ENCODE measurements at regions not wholly inside any gene's neighbourhood (a gene's known extent, or its start where the extent isn't known, plus 50 kb on each side); places are given as distances from the start of the nearest gene placed in this dataset.

- H3K9me3 Mint-ChIP-seq (ENCODE audit: unreplicated experiment): peaks cover 12% of the 10 kb centered on the region
- H3K4me3 Mint-ChIP-seq (ENCODE audit: unreplicated experiment): no peak overlapping the region
- no peak for DNase-seq (ENCODE audit: extremely low spot score, unreplicated experiment)
- no peak overlapping the region for H3K27ac Mint-ChIP-seq (ENCODE audit: unreplicated experiment)
- H3K27me3 Mint-ChIP-seq (ENCODE audit: unreplicated experiment): no peaks in the 10 kb centered on the region
- no peak for TF ChIP-seq CTCF (IDR thresholded peaks at IDR 0.05)
- no peaks in the 10 kb centered on the region for H3K4me1 Mint-ChIP-seq (ENCODE audit: unreplicated experiment)
- no peaks in the 10 kb centered on the region for H3K36me3 Mint-ChIP-seq (ENCODE audit: unreplicated experiment)
Measured at GRCh38 chr10:56943221-56943755, 582.2 kb upstream of the ZWINT start.

- no peak for TF ChIP-seq CTCF (IDR thresholded peaks at IDR 0.05)
- no peak for DNase-seq (ENCODE audit: extremely low spot score, unreplicated experiment)
- Mint-ChIP-seq H3K4me3 (ENCODE audit: unreplicated experiment) (no peak overlapping the region), H3K36me3 (ENCODE audit: unreplicated experiment) (no peaks in the 10 kb centered on the region), H3K27me3 (ENCODE audit: unreplicated experiment) (no peaks in the 10 kb centered on the region), H3K9me3 (ENCODE audit: unreplicated experiment) (peaks cover 18% of the 10 kb centered on the region), H3K4me1 (ENCODE audit: unreplicated experiment) (no peaks in the 10 kb centered on the region), H3K27ac (ENCODE audit: unreplicated experiment) (no peak overlapping the region)
Measured at GRCh38 chr10:56934515-56934914, 573.5 kb upstream of the ZWINT start.

GRCh38 chr10:56928714-56929113 lies 567.7 kb upstream of the ZWINT start:
- Mint-ChIP-seq H3K27ac (ENCODE audit: unreplicated experiment) (no peak overlapping the region), H3K27me3 (ENCODE audit: unreplicated experiment) (no peaks in the 10 kb centered on the region), H3K36me3 (ENCODE audit: unreplicated experiment) (no peaks in the 10 kb centered on the region), H3K9me3 (ENCODE audit: unreplicated experiment) (peaks cover 23% of the 10 kb centered on the region), H3K4me1 (ENCODE audit: unreplicated experiment) (no peaks in the 10 kb centered on the region), H3K4me3 (ENCODE audit: unreplicated experiment) (no peak overlapping the region)
- no peak for TF ChIP-seq CTCF (IDR thresholded peaks at IDR 0.05)
- no peak for DNase-seq (ENCODE audit: extremely low spot score, unreplicated experiment)

GRCh38 chr10:56927701-56928100 lies 566.6 kb upstream of the ZWINT start:
- Mint-ChIP-seq H3K9me3 (ENCODE audit: unreplicated experiment) (peaks cover 26% of the 10 kb centered on the region), H3K36me3 (ENCODE audit: unreplicated experiment) (no peaks in the 10 kb centered on the region), H3K27ac (ENCODE audit: unreplicated experiment) (no peak overlapping the region), H3K4me3 (ENCODE audit: unreplicated experiment) (no peak overlapping the region), H3K4me1 (ENCODE audit: unreplicated experiment) (no peaks in the 10 kb centered on the region), H3K27me3 (ENCODE audit: unreplicated experiment) (no peaks in the 10 kb centered on the region)
- no peak for DNase-seq (ENCODE audit: extremely low spot score, unreplicated experiment)
- no peak for TF ChIP-seq CTCF (IDR thresholded peaks at IDR 0.05)

- TF ChIP-seq CTCF (IDR thresholded peaks at IDR 0.05): no peak
- DNase-seq (ENCODE audit: extremely low spot score, unreplicated experiment): no peak
- Mint-ChIP-seq H3K4me3 (ENCODE audit: unreplicated experiment) (no peak overlapping the region), H3K9me3 (ENCODE audit: unreplicated experiment) (peaks cover 43% of the 10 kb centered on the region), H3K27ac (ENCODE audit: unreplicated experiment) (no peak overlapping the region), H3K27me3 (ENCODE audit: unreplicated experiment) (no peaks in the 10 kb centered on the region), H3K4me1 (ENCODE audit: unreplicated experiment) (no peaks in the 10 kb centered on the region), H3K36me3 (ENCODE audit: unreplicated experiment) (no peaks in the 10 kb centered on the region)
Measured at GRCh38 chr10:56920601-56921261, 559.7 kb upstream of the ZWINT start.

Measured in osteocyte (in vitro differentiated cells).